HepG2 (cell line): ENCODE measurements at regions not wholly inside any gene's neighbourhood (a gene's known extent, or its start where the extent isn't known, plus 50 kb on each side); places are given as distances from the start of the nearest gene placed in this dataset.

Source experiments
- ATAC-seq: fragments of 200-7000 bp; cut with Tn5 transposase; 3 replicates; pipeline ENCODE4 v1.9.1; 2020; ENCODE audit warnings: mild to moderate bottlenecking, moderate library complexity
- BruUV-seq: library from RNA; stranded (reverse); fragments of 400-500 nt; replicated peaks from 2 replicates; lab custom pipeline; 2021; lab: Mats Ljungman, UMichigan
- CTCF ChIA-PET: fragments of 300-600 bp; formaldehyde crosslinking; extraction: SDS; loops from one replicate; lab custom pipeline; 2021; ENCODE audit warnings: low total read pairs, inconsistent platforms, low intra/inter-chr PET ratio; lab: Yijun Ruan, JAX
- POLR2A ChIA-PET: fragments of 350-600 bp; sonication (Branson Sonifier 250); formaldehyde crosslinking; loops from one replicate; lab custom pipeline; 2020; ENCODE audit warnings: antibody characterized with exemption, inconsistent platforms; lab: Yijun Ruan, JAX
- DNase-seq: peaks from one replicate; pipeline ENCODE4 v3.0.0-alpha.2; 2015; ENCODE audit warnings: low spot score
- FAIRE-seq: peaks from 3 replicates; lab custom pipeline; 2011; peaks lifted over from hg19 to GRCh38; lab: Jason Lieb, UNC
- H2AFZ ChIP-seq: one replicate; pipeline ENCODE4 v1.6.1; 2011; ENCODE audit warnings: low read length, inconsistent platforms
- H3K27ac ChIP-seq: fragments of 300-600 bp; 3 replicates; pipeline ENCODE4 v1.8.0; 2011; ENCODE audit warnings: mixed run types, mild to moderate bottlenecking, mixed read lengths, low read length, inconsistent platforms; ENCODE audit not compliant: insufficient read depth; ENCODE audit errors: extremely low read length
- H3K27me3 ChIP-seq, 2 experiments: fragments of 200-600 bp in 1 of 2; 2 replicates in 1 of 2; 3 replicates in 1 of 2; pipeline versions ENCODE4 v1.6.0 to v1.8.0; 2011; ENCODE audit warnings: low read length in 2 of 2, mild to moderate bottlenecking in 2 of 2, moderate library complexity in 2 of 2, inconsistent platforms in 1 of 2; ENCODE audit not compliant: insufficient read depth in 2 of 2, control insufficient read depth in 1 of 2
- H3K36me3 ChIP-seq, 2 experiments: fragments of 200-600 bp in 1 of 2; replicated peaks in 1 of 2; 2 replicates in 1 of 2; 3 replicates in 1 of 2; pipeline versions ENCODE4 v1.5.1 to v1.8.0; 2011; ENCODE audit warnings: low read length in 2 of 2, inconsistent platforms in 1 of 2; ENCODE audit not compliant: insufficient read depth in 2 of 2, control insufficient read depth in 1 of 2
- H3K4me1 ChIP-seq: 2 replicates; pipeline ENCODE4 v1.5.1; 2012; ENCODE audit warnings: low read length, inconsistent platforms; ENCODE audit not compliant: insufficient read depth
- H3K4me2 ChIP-seq: 2 replicates; pipeline ENCODE4 v1.6.0; 2011; ENCODE audit warnings: low read depth, low read length, inconsistent platforms
- H3K4me3 ChIP-seq, 3 experiments: fragments of 200-600 bp in 1 of 3; sonication (generic), shearing (Covaris generic) in 1 of 3; replicated peaks in 1 of 3; 2 replicates each; pipeline ENCODE4 v1.5.1; 2011 to 2016; ENCODE audit warnings: low read length in 3 of 3, inconsistent platforms in 2 of 3, low read depth in 2 of 3, mild to moderate bottlenecking in 2 of 3, control low read depth in 1 of 3, mixed read lengths in 1 of 3; ENCODE audit not compliant: insufficient read depth in 1 of 3
- H3K79me2 ChIP-seq: one replicate; pipeline ENCODE4 v1.6.1; 2011; ENCODE audit warnings: low read length, inconsistent platforms; ENCODE audit not compliant: insufficient read depth
- H3K9ac ChIP-seq: 2 replicates; pipeline ENCODE4 v1.6.0; 2011; ENCODE audit warnings: mild to moderate bottlenecking, low read depth, low read length, inconsistent platforms; ENCODE audit not compliant: insufficient read depth
- H3K9me3 ChIP-seq: 2 replicates; pipeline ENCODE4 v1.5.1; 2012; ENCODE audit warnings: mild to moderate bottlenecking, low read length
- H4K20me1 ChIP-seq: 2 replicates; pipeline ENCODE4 v1.6.0; 2011; ENCODE audit warnings: inconsistent platforms, mild to moderate bottlenecking, low read length, moderate library complexity; ENCODE audit not compliant: insufficient read depth
- ERF ChIP-seq: IDR thresholded peaks from 2 replicates; pipeline ENCODE4 v1.6.1; 2018; ENCODE audit warnings: missing biosample characterization, missing genetic modification reagents
- FOXA1 ChIP-seq, 2 experiments: fragments of 450-650 bp in 1 of 2; sonication (generic) in 1 of 2; formaldehyde crosslinking in 1 of 2; IDR thresholded peaks; 2 replicates each; pipeline versions ENCODE4 v1.4.0 to v1.6.1; 2016 to 2020; ENCODE audit warnings: missing genetic modification reagents in 1 of 2
- HINFP ChIP-seq: sonication (generic); formaldehyde crosslinking; IDR thresholded peaks from 2 replicates; pipeline ENCODE4 v1.4.0; 2020; ENCODE audit warnings: low read depth, mild to moderate bottlenecking, missing genetic modification reagents
- RXRB ChIP-seq: IDR thresholded peaks from 2 replicates; pipeline ENCODE4 v1.6.1; 2016; ENCODE audit warnings: borderline replicate concordance, missing genetic modification reagents, missing compliant biosample characterization
- SIX1 ChIP-seq: sonication (generic); formaldehyde crosslinking; IDR thresholded peaks from 2 replicates; pipeline ENCODE4 v1.4.0; 2020; ENCODE audit warnings: missing genetic modification reagents, borderline replicate concordance
- SIX4 ChIP-seq: sonication (generic); formaldehyde crosslinking; IDR thresholded peaks from 2 replicates; pipeline ENCODE4 v1.4.0; 2020; ENCODE audit warnings: missing genetic modification reagents
- SUZ12 ChIP-seq: fragments of 150-350 bp; IDR thresholded peaks from 2 replicates; pipeline ENCODE4 v1.6.1; 2014; ENCODE audit warnings: low read depth, low read length
- ZFP36L2 ChIP-seq: sonication (generic); formaldehyde crosslinking; IDR thresholded peaks from 2 replicates; pipeline ENCODE4 v1.4.0; 2020; ENCODE audit warnings: missing genetic modification reagents
- ZIK1 ChIP-seq: sonication (generic); formaldehyde crosslinking; IDR thresholded peaks from 2 replicates; pipeline ENCODE4 v1.5.0; 2020; ENCODE audit warnings: mild to moderate bottlenecking, low read depth, missing genetic modification reagents, borderline replicate concordance
- ZNF224 ChIP-seq: sonication (generic); formaldehyde crosslinking; IDR thresholded peaks from 2 replicates; pipeline ENCODE4 v1.5.0; 2020; ENCODE audit warnings: mild to moderate bottlenecking, missing genetic modification reagents
- ZNF580 ChIP-seq: IDR thresholded peaks from 2 replicates; pipeline ENCODE4 v1.6.1; 2016; ENCODE audit warnings: low read depth, borderline replicate concordance
- ZNF639 ChIP-seq: conservative IDR thresholded peaks from 2 replicates; pipeline ENCODE4 v1.6.1; 2018; ENCODE audit warnings: missing genetic modification reagents
- ZNF768 ChIP-seq: sonication (generic); formaldehyde crosslinking; IDR thresholded peaks from 2 replicates; pipeline ENCODE4 v1.4.0; 2020; ENCODE audit warnings: missing genetic modification reagents
- WGBS: methylation state at CpG from one replicate; pipeline ENCODE4 v1.1.6; 2017; ENCODE audit warnings: low lambda C conversion rate; 5-methylcytosine and 5-hydroxymethylcytosine counted together
- in situ Hi-C: cut with HindIII; loops from 2 replicates; pipeline ENCODE4 v1.10.0; 2017; ENCODE audit warnings: low pct_unique_long_range_greater_than_20kb; ENCODE audit not compliant: extremely low pct_ligation_motif_present
- intact Hi-C: fragments of 100-400 bp; cut with micrococcal nuclease; formaldehyde crosslinking; loops from one replicate; pipeline ENCODE4 v1.10.0; 2022; ENCODE audit not compliant: unreplicated experiment

- in situ Hi-C loops: no loop called here
- no peak for ATAC-seq
Observed at GRCh38 chr1:58907398-58907797, 123.6 kb upstream of the JUN start.

GRCh38 chr1:58908561-58909560 is 125.0 kb upstream of the JUN start:
- WGBS: 29% methylated on average over 3 of the region's 3 CpGs
- no peak overlapping the region for H2AFZ ChIP-seq
- no peaks in the 10 kb centered on the region for H3K36me3 ChIP-seq
- H3K9ac ChIP-seq: no peak overlapping the region
- CTCF ChIA-PET: no interaction called here
- H3K27ac ChIP-seq: no peak overlapping the region
- POLR2A ChIA-PET: no interaction called here
- H3K9me3 ChIP-seq: no peaks in the 10 kb centered on the region
- H3K4me1 ChIP-seq: peaks cover 32% of the 10 kb centered on the region
- no peak overlapping the region for H3K4me2 ChIP-seq
- no peaks in the 10 kb centered on the region for H4K20me1 ChIP-seq
- no peak overlapping the region for H3K4me3 ChIP-seq
- ATAC-seq (no peak), DNase-seq (peak; percentile 39), FAIRE-seq (no peak)
- no peaks in the 10 kb centered on the region for H3K79me2 ChIP-seq
- no TSS peak for BruUV-seq
- intact Hi-C loops (loop anchor here (10.0 kb wide), 1 partner anchor 146 kb away; no protein-coding TSS in a partner anchor), in situ Hi-C loops (no loop called here)
- no peaks in the 10 kb centered on the region; a peak in 1 of 5 replicates for H3K27me3 ChIP-seq
- TF ChIP-seq SIX1 (CRISPR knock-in tag) (peak; percentile 39; the same call in 1 of the 2 replicates), FOXA1 (IDR thresholded peaks at IDR 0.05) (no peak), FOXA1 (CRISPR knock-in tag; IDR thresholded peaks at IDR 0.05) (0 out of 2 replicates have a peak, but pooled peaks have one; percentile 13), ZNF224 (no peak), ZIK1 (no peak), SIX4 (peak; percentile 61; the same call in 1 of the 2 replicates), ZNF639 (CRISPR knock-in tag) (no peak), ZNF768 (CRISPR knock-in tag) (peak; percentile 47; the same call in 1 of the 2 replicates), ZFP36L2 (CRISPR knock-in tag) (no peak), ERF (CRISPR knock-in tag) (no peak), SUZ12 (no peak), HINFP (CRISPR knock-in tag) (no peak)

More at GRCh38 chr1:58907398-58907797, 123.6 kb upstream of the JUN start:
- H3K9ac ChIP-seq: no peak overlapping the region
- WGBS: 34% methylated on average over 3 of the region's 3 CpGs
- no TSS peak for BruUV-seq
- no peak overlapping the region for H3K27ac ChIP-seq
- TF ChIP-seq ZNF580 (CRISPR knock-in tag) (no peak), RXRB (CRISPR knock-in tag) (no peak)
- TF ChIP-seq, all 625 proteins: peak for 0
- H3K36me3 ChIP-seq: no peaks in the 10 kb centered on the region
- H2AFZ ChIP-seq: no peak overlapping the region
- no peaks in the 10 kb centered on the region for H4K20me1 ChIP-seq
- no peaks in the 10 kb centered on the region for H3K79me2 ChIP-seq
- intact Hi-C loops: loop anchor here (10.0 kb wide), 1 partner anchor 147 kb away; no protein-coding TSS in a partner anchor
- DNase-seq (no peak), FAIRE-seq (no peak)
- H3K9me3 ChIP-seq: no peaks in the 10 kb centered on the region
- H3K4me1 ChIP-seq: peaks cover 43% of the 10 kb centered on the region
- H3K4me2 ChIP-seq: no peak overlapping the region
- ChIA-PET POLR2A (no interaction called here), CTCF (no interaction called here)
- H3K27me3 ChIP-seq: no peaks in the 10 kb centered on the region; a peak in 1 of 5 replicates
- no peak overlapping the region for H3K4me3 ChIP-seq
